ENCODE measurements at regions not wholly inside any gene's neighbourhood (a gene's known extent, or its start where the extent isn't known, plus 50 kb on each side); places are given as distances from the start of the nearest gene placed in this dataset.

DNA sequence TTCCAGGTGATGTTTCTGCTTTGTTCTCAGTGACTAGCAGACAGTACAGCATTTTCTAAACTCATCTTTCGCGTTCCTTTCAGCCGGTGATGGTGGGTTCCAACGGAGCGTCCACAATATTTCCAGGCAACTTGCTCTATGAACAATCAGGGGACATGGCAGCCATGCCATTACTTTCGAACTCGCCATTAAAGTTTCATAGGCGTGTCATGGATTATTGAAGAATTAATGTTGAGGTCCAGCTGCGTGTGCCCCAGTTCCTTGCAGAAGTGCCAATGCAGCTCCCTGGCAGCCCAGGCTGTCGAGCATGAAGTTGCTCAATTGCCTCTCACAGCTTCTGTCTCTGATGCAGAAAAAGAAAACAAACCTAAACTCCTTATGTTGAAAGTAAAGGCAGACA lies 262.2 kb downstream of the IRX2 start:
- TF ChIP-seq, protein P1, sequence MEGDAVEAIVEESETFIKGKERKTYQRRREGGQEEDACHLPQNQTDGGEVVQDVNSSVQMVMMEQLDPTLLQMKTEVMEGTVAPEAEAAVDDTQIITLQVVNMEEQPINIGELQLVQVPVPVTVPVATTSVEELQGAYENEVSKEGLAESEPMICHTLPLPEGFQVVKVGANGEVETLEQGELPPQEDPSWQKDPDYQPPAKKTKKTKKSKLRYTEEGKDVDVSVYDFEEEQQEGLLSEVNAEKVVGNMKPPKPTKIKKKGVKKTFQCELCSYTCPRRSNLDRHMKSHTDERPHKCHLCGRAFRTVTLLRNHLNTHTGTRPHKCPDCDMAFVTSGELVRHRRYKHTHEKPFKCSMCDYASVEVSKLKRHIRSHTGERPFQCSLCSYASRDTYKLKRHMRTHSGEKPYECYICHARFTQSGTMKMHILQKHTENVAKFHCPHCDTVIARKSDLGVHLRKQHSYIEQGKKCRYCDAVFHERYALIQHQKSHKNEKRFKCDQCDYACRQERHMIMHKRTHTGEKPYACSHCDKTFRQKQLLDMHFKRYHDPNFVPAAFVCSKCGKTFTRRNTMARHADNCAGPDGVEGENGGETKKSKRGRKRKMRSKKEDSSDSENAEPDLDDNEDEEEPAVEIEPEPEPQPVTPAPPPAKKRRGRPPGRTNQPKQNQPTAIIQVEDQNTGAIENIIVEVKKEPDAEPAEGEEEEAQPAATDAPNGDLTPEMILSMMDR (IDR thresholded peaks at IDR 0.05; ENCODE audit: insufficient read depth, low read length, severe bottlenecking), result no peak
- H3K36me3 ChIP-seq (ENCODE audit: control insufficient read depth, insufficient read depth, low read length), result no peaks in the 10 kb centered on the region
- H3K4me3 ChIP-seq (ENCODE audit: low read depth, low read length), result no peak overlapping the region
- no peaks in the 10 kb centered on the region for H3K27me3 ChIP-seq (ENCODE audit: control insufficient read depth, insufficient read depth, low read length)
- DNase-seq (ENCODE audit: low read depth) (no peak), FAIRE-seq (no peak)

DNA sequence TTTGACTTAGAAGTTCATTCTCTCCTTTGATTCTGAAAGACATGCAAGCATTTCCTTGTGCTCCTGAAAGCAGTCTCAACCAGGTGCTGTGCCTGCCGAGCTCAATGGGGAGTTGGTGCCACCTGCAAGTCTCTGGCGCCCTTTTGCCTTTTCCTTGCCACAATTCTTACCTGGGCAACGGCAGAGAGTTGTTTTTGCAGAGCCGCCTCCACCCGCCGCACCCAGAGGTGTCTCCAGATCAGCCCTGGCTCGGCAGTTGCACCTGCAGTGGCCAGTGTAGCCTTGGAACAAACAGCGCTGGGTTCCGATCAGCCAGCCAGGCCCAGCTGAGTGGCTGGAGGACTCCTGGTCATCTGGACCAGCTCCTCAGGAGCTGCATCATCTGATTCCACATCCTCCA lies 262.9 kb downstream of the IRX2 start:
- TF ChIP-seq, protein P1 (IDR thresholded peaks at IDR 0.05; ENCODE audit: insufficient read depth, low read length, severe bottlenecking), result no peak
- DNase-seq (ENCODE audit: low read depth), result no peak
- Histone ChIP-seq H3K4me3 (ENCODE audit: low read depth, low read length) (no peak overlapping the region), H3K36me3 (ENCODE audit: control insufficient read depth, insufficient read depth, low read length) (no peaks in the 10 kb centered on the region), H3K27me3 (ENCODE audit: control insufficient read depth, insufficient read depth, low read length) (no peaks in the 10 kb centered on the region)
- no peak for FAIRE-seq

DNA sequence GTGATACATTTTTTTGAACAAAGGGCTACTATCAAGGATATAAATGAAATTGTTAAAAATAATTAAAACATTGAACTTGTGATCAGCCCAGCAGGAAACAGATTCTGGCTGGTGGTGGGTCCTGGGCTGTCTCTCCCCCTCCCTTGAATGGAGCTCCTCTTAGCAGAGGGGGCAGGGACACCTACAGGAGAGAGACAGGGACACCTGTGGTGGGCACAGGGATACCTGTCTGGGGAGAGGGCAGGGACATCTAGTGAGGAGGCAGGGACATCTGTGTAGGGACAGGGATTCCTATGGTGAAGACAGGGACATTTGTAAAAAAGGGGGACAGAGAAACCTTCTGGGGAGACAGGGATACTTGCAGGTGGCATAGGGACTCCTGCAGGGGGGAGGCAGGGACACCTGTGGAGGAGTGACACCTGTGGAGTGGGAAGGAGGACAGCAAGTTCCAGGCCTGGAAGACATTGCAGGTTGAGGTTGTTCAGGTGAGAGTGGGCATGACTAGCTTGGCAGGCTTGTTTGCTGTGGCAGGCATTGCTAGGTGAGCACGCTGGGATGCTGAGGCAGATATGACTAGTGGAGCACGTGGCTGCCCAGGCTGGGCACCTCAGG lies 264.2 kb downstream of the IRX2 start:
- FAIRE-seq, result peak; percentile 58
- TF ChIP-seq, protein P1 (IDR thresholded peaks at IDR 0.05; ENCODE audit: insufficient read depth, low read length, severe bottlenecking), result no peak

DNA sequence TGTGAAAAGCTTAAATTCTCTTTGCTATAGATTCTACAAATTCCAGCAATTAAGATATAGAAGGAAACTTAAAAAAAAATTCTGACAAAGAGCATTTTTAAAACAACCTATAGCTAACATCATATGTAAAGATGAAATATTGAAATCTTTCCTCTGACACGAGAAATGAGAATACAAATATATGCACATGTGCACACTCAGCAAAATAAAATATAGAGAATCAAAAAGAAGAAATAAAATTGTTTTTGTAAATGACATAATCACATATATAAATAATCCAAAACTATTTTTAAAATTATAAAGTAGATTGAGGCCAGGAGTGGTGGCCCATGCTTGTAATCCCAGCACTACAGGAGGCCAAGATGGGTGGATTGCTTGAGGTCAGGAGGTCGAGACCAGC lies 265.1 kb downstream of the IRX2 start:
- DNase-seq (ENCODE audit: low read depth) (no peak), FAIRE-seq (no peak)
- H3K36me3 ChIP-seq (ENCODE audit: control insufficient read depth, insufficient read depth, low read length), result no peaks in the 10 kb centered on the region
- H3K27me3 ChIP-seq (ENCODE audit: control insufficient read depth, insufficient read depth, low read length), result no peaks in the 10 kb centered on the region
- H3K4me3 ChIP-seq (ENCODE audit: low read depth, low read length), result no peak overlapping the region
- TF ChIP-seq, protein P1 (IDR thresholded peaks at IDR 0.05; ENCODE audit: insufficient read depth, low read length, severe bottlenecking), result no peak

More for the DNA sequence above, 264.2 kb downstream of the IRX2 start:
- H3K36me3 ChIP-seq (ENCODE audit: control insufficient read depth, insufficient read depth, low read length), result no peaks in the 10 kb centered on the region
- no peak for DNase-seq (ENCODE audit: low read depth)
- H3K4me3 ChIP-seq (ENCODE audit: low read depth, low read length), result no peak overlapping the region
- no peaks in the 10 kb centered on the region for H3K27me3 ChIP-seq (ENCODE audit: control insufficient read depth, insufficient read depth, low read length)

DNA sequence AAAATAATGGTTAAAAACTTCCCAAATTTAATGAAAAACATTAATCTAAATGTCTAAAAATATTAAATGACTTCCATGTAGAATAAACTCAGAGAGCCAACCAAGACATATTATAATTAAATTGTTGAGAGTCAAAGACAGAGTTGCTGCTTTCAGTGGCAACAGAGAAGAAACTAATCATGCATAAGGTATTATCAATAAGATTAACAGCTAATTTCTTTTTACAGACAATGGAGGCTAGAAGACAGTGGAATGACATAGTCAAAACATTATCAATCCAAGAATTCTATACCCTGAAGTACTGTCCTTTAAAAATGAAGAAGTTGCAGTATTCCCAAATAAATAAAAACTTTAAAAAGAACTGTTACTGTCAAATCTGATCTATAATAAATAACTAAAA lies 268.7 kb downstream of the IRX2 start:
- no peaks in the 10 kb centered on the region for H3K36me3 ChIP-seq (ENCODE audit: control insufficient read depth, insufficient read depth, low read length)
- FAIRE-seq, result no peak
- TF ChIP-seq, protein P1 (IDR thresholded peaks at IDR 0.05; ENCODE audit: insufficient read depth, low read length, severe bottlenecking), result no peak
- no peak overlapping the region for H3K4me3 ChIP-seq (ENCODE audit: low read depth, low read length)
- H3K27me3 ChIP-seq (ENCODE audit: control insufficient read depth, insufficient read depth, low read length), result no peaks in the 10 kb centered on the region
- no peak for DNase-seq (ENCODE audit: low read depth)

DNA sequence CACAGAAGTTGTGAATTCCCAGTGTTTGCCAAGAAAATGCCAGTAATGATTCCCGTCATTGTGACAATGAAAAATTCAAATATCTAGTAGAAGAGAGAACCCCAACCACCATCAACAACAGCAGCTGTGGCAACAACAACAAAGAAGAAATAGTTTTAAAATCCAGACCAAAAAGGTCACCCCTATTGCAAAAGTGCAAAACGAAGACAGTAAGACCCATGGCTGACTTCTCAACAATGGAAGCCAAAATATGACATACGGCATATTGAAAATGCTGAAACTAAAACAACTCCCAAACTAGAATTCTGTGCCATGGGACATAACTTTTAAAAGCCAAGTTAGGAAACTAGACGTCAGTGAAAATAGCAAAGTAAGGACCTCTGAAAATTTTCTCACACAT lies 270.6 kb downstream of the IRX2 start:
- Histone ChIP-seq H3K4me3 (ENCODE audit: low read depth, low read length) (no peak overlapping the region), H3K36me3 (ENCODE audit: control insufficient read depth, insufficient read depth, low read length) (no peaks in the 10 kb centered on the region), H3K27me3 (ENCODE audit: control insufficient read depth, insufficient read depth, low read length) (no peaks in the 10 kb centered on the region)
- no peak for FAIRE-seq
- no peak for DNase-seq (ENCODE audit: low read depth)
- TF ChIP-seq, protein P1 (IDR thresholded peaks at IDR 0.05; ENCODE audit: insufficient read depth, low read length, severe bottlenecking), result no peak
